ENCODE measurements at regions not wholly inside any gene's neighbourhood (a gene's known extent, or its start where the extent isn't known, plus 50 kb on each side); places are given as distances from the start of the nearest gene placed in this dataset.

DNA sequence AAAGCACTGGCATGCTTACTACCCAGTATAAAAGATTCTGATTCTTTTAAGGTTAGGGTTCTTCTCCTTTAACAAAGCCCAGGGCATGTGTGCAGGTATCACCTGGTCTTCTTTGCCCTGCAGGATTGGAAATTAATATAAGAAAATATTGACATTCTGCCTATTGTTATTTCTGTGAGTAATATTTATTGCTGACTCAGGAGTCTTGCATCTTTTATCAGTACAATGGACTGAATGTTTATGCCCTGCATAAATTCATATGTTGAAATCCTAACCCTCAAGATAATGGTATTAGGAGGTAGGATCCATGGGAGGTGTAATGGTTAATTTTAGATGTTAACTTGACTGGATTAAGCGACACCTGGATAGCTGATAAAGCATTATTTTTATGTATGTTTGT is 189.0 kb downstream of the LRRC70 start:
- TF ChIP-seq POLR2A (IDR thresholded peaks at IDR 0.05): no peak
- TF ChIP-seq, protein P1, sequence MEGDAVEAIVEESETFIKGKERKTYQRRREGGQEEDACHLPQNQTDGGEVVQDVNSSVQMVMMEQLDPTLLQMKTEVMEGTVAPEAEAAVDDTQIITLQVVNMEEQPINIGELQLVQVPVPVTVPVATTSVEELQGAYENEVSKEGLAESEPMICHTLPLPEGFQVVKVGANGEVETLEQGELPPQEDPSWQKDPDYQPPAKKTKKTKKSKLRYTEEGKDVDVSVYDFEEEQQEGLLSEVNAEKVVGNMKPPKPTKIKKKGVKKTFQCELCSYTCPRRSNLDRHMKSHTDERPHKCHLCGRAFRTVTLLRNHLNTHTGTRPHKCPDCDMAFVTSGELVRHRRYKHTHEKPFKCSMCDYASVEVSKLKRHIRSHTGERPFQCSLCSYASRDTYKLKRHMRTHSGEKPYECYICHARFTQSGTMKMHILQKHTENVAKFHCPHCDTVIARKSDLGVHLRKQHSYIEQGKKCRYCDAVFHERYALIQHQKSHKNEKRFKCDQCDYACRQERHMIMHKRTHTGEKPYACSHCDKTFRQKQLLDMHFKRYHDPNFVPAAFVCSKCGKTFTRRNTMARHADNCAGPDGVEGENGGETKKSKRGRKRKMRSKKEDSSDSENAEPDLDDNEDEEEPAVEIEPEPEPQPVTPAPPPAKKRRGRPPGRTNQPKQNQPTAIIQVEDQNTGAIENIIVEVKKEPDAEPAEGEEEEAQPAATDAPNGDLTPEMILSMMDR (IDR thresholded peaks at IDR 0.05): no peak

Measured in lower leg skin (tissue), 3 donors.